ENCODE measurements at regions not wholly inside any gene's neighbourhood (a gene's known extent, or its start where the extent isn't known, plus 50 kb on each side); places are given as distances from the start of the nearest gene placed in this dataset.

DNA sequence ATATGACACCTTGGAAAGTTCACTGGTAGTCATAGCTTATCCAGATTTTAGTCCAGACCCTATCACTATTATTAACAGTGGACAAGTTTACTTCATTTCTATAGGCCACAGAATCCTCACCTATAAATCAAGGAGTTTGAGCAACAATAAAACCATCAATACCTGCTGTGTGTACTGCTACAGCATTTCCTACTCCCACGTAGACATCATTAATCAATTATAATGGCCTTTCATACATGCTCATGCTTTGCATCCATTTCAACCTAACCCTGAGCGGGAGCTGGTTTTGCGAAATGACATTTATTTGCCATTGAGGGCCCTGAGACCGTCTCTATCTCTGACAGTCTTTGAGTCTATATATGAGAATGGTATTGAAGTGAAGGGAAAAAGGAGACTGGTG, 312.3 kb downstream of the FAT3 start:
- DNase-seq (ENCODE audit: low spot score), result no peak

DNA sequence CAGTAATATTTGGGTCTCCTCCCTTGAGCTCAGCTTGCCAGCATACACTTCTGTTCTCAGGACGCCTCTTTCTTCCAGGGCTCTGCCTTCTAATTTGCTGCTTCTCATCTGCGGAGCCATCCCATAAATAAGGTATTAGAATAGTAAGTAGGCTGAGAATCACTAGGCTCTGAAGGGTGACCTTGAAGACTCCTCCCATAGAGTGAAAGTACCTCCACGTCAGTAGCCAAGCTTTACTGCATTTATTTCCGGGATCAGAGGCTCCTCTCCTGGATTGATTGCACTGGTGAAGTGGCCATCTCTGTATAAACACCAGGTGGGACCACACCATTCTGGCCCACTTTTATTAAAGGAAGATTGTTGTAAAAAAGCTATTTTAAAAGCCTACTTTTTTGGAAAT, 315.5 kb downstream of the FAT3 start:
- no peak for DNase-seq (ENCODE audit: low spot score)

DNA sequence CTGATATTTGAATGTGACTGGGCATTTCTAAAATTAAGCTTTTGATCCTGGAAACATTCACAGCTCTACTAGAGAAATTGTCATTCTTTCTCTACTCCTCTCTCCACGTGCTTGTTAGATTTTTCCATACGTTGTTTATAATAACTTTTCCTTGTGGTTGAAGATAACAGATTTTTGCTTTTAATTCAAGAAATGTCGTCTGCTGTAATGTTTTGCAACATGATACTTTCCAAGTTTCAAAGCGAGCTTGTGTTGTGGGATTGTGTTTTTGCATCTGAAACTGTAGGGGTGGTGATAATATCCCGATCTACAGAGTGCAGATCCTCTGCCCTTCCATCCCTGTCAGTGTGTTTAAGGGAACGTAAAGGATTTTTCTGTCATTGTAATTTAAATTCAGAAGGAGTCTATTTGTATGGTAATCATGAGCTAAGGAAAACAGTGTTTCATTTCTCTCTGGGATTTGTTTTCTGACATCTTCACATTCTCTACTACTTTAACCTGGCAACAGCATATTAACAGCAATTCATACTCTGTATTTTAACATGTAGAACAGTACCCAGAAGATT, 321.4 kb downstream of the FAT3 start:
- DNase-seq (ENCODE audit: low spot score), result no peak

DNA sequence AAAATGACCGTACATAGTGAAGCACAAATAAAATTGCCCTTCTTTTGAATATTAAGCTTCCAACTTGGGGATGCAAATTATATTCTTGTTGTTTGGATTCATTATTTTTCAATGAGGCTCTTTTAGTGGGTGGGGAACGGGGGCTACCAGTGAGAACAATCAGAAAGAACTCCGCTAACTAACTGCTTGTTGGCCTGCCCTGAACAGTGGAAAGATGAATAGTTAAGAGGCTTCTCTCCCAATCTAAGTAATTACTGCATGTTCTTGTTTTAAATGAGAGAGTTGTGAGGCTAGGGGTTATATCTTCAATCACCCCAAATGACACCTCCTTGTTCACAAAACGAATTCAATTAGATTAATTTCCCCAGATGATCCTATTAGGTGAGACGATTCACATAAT, 322.0 kb downstream of the FAT3 start:
- no peak for DNase-seq (ENCODE audit: low spot score)

DNA sequence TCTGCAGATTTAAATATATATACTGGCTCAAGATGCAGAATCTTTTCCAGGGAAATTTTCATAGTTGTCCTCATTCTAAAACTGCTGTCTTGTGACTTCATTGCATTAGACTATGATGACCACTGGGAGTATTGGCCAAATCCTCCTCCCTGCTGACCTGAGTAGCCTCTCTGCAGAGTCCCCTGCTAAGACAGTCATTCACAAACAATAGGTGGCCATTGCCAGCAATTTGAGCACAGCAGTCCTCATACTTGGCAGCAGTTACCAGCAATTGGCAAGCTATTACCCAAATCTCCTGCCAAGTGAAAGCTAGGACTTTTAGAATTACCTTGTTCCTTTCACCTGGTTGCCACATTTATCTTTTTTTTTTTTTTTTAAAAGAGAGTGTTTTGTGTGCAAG, 325.8 kb downstream of the FAT3 start:
- no peak for DNase-seq (ENCODE audit: low spot score)

DNA sequence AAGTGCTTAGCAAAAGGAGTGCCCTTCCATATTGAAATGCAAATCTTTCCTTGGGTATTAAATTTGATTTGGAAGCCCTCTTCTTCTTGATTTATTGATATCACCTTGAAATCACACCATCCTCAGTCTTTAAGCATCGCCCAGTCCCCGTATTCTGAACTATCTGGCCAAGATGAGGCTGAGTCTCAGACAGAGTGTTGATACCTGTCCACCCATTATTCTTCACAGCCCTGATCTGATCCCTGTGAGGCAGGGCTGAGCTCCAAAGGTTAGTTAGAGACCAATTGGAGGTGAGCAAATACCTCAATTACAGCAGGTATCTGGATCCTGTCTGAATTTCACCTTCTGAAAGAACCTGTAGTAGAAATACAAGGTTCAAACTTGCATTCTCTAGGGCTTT, 326.3 kb downstream of the FAT3 start:
- DNase-seq (ENCODE audit: low spot score), result no peak

DNA sequence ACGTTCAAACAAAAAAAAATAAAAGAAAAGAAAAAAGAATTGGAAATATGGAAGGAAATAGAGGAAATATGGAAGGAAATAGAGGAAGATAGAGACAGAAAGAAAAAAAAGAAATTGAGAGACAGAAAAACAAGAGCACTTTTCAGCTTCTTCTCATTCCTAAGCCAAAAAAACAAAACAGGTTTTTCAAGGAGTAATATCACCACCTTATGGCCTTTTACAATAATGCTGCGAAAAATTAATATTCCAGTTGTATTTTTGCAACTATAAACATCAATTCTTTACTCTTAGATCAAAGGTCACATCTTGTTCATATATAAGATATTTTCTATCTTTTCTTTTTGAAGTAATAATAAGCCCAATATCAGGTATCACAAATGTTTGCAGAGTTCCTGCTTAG, 328.3 kb downstream of the FAT3 start:
- no peak for DNase-seq (ENCODE audit: low spot score)

DNA sequence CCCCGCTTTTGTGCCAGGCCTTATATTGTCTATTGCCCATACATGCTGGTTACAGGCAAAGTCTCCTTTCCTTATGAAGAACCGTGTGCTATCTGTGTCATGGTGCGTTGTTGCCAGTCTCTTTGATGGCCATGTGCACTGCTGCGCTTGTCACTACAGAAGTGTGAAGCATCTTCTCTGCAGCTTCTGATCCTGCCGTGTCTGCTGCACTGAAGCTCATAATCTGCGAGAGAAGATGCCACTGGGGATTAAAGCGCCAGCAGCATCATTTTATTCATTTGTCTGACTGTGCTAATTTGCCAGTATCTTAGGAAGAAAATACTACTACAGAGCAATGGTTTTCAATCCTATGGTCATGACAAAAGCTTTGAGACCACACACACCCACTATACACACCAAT, 330.1 kb downstream of the FAT3 start:
- no peak for DNase-seq (ENCODE audit: low spot score)

DNA sequence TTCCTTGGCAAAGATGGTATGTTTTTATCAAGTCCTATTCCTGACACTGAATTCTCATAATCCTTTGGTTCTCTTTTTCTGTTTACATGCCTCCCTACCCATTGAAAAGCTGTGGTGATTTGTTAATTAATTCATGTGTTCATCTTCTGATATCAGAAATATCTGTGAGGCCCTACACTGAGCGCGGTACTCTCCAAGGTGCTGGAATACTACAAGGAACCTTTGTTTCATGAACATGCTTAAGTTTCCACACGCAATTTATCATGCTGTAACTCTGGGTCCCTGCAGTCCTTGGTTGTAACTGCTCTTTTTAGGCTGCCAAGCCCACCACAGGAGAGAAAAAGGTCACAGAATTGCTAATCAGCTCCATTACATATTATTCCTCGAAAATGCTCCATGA, 331.8 kb downstream of the FAT3 start:
- no peak for DNase-seq (ENCODE audit: low spot score)

DNA sequence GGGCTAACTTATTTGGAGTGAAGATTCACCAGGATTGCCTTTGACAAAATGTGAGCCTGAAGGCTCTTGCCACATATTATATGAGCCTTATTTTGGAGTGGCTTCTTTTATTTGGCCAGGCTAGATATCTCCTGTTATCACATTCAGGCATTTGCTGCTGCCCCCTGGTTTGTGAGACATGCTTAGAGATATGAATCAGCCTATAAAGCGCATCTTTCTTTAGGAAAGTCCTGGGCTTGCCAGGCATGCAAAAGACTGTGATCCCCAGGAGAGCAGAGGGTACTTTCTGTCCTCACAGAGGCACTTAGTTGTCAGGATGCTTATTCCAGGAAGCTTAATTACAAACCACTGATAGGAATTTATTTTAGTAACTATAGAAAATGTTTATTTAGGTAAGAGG, 333.3 kb downstream of the FAT3 start:
- DNase-seq (ENCODE audit: low spot score), result no peak

DNA sequence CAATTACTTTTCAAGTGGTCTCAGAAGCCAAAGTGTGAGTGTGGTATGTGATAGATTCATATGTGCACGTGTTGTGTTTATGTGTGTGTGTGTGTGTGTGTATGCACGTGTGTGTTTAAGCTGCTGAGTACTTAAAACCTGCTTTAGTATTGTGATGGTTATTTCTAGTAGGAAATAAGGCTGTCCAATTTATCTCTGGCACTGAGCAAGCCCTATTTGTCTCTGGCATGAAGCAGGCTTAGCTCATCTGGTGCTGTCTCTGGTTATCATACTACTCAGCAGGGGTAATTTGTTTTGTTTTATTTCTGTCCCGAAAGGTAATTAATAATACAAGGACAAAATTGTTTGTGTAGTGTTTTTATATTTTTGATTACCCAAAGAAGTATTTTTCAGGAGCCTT, 333.7 kb downstream of the FAT3 start:
- no peak for DNase-seq (ENCODE audit: low spot score)

DNA sequence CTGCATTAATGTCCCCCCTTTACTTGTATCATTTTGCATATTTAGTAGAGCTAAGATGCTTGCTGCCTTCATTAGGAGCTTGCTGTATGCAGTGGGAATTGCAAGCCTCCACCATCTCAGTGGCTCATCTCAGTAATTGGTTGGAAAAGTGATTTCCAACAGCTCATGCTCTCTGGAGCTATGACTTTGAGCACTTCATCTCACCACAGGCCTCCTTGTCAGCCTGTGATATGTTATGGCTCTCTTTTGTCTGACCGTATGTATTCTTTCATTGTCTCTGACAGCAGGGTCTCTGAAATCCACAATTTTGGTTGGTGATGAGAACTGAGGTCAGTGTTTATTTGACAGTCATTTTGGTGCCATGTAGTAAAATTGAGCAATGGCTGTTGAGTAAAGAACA, 345.1 kb downstream of the FAT3 start:
- no peak for DNase-seq (ENCODE audit: low spot score)

DNA sequence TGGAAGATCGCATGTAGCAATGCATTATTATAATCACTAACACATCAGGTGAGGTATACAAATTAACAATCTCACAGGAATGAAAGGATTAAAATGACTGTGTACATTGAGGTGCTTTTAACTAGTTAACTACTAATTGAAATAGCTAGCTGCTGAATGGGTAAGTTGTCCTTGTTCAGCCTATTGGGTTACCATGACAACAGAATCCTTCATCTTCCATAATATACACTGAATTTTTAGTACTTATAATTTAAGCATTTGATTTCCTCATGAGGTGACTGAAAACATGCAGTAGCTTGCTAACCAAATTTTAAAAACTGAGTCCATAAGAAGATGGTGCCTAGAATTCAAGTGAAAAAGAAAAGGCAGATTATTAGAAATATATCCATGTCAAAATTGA, 347.9 kb downstream of the FAT3 start:
- no peak for DNase-seq (ENCODE audit: low spot score)

DNA sequence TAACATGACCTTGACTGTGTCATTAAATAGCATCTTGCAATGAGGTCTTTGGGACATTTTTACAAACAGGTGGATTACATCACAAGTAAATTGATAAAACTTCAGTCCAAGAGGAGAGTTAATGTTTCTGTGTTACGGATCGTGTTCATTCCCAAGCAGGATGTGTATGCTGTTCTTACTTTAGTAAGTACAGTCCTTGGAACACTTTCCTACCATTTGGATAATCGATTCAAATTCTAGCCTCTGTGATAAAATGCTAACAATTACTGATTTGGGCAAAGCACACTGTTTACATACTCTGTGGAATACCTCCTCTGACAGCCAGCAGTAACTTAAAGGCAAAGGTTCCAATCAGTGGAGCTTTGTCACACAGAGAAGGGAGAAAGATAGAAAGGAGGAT, 351.7 kb downstream of the FAT3 start:
- DNase-seq (ENCODE audit: low spot score), result no peak

DNA sequence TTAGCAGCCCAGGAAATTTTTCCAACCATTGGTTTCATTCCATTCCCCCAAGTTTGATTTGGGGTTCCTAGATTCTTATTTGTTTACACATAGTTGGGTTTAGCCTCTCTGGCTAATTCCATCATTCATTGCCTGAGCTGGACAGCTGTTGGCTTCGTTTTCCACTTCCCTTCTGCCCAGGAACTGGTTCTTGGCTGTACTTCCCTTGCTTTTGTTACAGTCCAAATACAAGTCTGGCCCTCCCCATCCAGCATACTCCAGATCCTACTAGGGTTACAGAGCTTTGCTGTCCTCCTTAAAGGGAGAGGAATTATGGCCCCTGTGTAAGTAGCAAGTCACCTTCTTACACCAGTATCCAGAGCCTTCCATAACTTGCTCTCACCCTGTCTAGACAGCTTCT, 356.3 kb downstream of the FAT3 start:
- no peak for DNase-seq (ENCODE audit: low spot score)

DNA sequence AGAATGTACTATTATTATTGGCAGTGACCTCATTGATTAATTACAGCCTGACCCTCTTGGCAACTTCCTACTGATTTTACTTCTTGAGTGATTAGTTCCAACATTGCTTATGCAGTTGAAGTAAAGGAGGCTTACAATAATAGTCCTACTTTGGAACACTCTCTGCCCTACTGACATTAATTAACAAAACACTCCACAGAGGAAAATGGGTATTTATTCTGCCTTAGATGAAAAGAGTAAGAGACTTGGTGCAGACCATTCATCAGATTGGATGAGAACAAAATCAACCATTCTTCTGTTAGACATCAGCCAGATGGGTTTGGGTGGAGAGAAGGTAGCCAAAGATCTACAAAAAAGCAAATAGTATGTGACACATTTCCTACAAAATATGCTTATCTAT, 363.8 kb downstream of the FAT3 start:
- no peak for DNase-seq (ENCODE audit: low spot score)

DNA sequence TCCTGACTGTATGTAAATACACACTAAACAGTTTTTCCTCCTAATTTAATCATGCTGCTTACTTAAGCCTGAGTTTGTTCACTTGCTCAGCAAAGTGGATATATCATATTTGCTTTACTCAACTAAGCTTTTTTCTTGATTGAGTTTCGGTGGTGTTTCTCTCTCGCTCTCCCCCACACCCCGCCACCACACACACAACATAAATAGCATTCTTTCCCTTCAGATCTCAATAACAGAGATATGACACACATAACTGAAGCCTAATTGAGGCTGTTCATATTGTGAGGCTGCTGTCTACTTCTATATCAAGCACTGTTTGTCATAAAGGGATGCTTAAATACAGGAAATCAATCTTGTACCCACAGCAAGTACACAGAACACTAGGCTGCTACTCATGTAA, 364.9 kb downstream of the FAT3 start:
- DNase-seq (ENCODE audit: low spot score), result no peak

DNA sequence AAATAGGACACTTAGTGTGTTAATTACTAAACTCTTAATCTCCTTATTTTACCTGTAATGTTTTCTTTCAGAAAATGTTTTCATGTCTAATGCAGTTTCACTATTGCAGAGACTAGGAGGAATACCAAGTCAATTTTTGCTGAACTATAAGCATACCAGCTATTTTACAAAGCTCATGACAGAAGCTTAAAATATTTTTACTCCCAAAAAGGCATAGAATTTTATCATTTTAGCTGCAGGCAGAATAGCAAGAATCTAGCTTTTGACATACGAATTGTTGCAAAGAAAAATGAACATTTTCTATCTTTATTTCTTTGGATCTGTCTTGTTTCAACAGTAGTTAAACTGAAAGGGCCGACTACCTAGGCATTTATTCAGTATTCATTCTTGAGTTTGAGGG, 366.9 kb downstream of the FAT3 start:
- no peak for DNase-seq (ENCODE audit: low spot score)

DNA sequence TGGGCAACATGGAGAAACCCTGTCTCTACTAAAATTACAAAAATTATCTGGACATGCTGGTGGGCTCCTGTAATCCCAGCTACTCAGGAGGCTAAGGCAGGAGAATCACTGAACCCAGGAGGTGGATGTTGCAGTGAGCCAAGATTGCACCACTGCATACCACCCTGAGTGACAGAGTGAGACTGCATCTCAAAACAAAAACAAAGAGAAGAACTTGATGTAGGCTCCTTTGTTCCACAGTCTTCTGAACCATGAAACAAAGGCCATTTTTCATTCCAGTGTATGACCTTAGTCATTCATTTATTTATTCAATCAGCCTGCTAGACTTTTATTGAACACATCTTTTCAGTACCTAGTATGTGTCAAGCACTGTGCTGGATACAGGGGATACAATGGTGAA, 369.6 kb downstream of the FAT3 start:
- DNase-seq (ENCODE audit: low spot score), result no peak

DNA sequence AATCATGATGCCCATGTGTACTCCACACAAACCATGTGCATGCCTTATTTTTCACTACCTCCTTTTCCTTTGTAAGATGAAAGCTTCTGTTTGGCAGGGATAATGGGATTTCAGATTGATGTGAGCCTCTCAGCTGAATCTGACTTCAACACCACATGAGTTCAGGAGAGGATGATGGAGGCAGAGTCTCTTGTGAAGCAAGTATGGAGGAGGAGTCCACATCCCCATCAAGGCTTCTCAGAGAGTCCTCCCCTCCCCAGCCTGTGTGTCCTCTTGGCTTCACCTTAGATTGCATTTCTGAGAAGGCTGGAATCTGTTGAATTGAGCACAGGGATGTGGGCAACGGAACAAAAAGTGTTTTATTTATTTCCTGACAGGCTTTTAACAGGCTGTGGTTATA, 370.4 kb downstream of the FAT3 start:
- DNase-seq (ENCODE audit: low spot score), result no peak

DNA sequence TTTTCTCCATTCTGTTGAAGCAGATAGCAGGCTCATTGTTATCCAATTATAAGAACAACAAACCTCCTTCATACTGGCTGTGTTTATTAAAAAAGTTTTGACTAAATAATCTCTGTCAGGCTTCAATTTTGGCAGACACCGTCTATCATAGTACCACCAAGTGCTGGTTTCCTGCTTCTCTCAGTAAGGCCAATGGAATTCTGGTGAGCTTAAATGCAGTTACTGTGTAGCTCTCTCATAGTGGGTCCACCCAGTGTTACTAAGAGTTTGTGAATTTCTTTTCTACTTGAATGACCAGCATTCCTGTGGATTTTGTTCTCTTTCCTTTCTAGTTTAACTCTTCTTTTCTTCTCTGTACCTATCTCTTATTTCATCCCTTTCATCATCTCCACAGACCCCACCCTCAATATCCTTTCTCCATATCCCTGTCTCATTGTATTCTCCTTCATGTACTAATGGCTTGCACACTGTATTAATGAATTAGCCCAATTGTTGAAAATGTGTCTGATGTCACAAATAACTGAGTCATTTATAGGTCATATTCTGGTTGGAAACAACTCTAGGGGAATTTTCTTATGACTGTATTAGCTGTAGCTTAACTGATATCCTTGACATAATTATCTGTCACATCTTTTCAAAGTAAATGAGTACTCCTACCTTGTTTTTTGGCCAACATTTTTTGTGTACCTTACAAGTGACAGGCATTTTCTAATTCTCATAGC, 372.1 kb downstream of the FAT3 start:
- DNase-seq (ENCODE audit: low spot score), result no peak

DNA sequence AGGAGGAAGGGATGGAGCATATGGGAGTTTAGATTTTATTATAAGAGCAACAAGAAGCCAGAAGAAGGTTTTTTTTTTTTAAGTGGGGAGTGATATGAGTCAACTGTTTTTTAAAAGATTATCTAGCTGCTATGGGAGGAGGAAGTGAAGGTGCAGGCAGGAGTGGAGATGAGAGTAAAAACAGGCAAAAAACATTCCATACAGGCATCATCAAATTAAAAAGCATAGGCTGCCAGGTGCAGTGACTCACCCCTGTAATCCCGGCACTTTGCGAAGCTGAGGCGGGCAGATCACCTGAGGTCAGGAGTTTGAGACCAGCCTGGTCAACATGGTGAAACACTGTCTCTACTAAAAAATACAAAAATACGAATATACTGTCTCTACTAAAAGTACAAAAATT, 368.4 kb upstream of the MTNR1B start:
- no peak for DNase-seq (ENCODE audit: low spot score)

DNA sequence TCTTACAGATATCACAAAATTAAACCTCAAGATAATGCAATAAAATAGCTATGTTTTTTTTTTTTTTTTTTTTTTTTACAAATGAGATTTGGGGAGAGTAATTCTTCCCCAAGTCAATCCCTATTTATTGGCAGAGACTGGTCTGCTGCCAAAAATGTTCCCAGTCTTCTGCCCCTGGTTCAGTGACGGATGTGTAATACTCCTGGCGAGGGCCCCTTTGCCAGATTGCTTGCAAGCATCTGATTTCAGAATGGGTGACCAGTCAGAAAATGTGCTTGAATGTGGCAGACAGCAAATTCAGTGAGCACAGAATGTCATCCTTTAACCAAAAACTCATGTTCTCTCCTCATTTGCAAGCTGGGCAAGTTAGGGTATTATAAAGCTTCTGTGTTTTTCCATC, 363.8 kb upstream of the MTNR1B start:
- no peak for DNase-seq (ENCODE audit: low spot score)

DNA sequence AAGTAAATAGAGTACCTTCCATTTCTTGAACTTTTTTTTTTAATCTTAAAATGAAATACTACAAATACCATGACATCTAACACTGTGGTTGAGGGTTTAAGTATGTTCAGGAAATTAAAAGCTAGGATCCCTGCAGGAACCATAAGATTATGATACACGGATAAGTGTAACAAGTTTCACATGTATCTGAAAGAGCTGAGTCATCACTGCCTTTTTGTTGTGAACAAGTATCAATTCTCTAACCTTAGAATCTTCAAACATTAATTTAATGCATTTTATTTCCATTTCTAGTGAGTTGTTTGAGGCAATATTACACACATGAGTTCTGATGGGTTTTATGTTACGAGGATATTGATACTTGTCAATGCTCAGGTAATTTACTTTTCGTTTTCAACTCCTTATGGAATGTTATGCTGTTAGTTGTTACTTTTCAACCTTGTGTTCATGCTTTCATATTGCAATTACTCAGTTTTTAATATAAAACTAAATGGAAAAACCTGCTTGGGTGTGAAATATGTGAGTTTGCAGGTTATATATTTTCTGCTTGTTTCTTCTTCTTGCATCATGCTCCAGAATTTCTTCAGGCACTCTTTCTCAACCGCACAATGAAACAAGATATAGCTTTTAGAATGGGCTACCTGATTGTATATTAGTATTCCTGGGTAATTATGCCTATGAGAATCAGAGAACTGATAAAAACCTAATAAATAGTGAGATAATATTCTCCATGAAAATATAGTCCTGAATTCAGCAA, 361.3 kb upstream of the MTNR1B start:
- DNase-seq (ENCODE audit: low spot score), result no peak
